IPS DF 4.7 (cell line): ENCODE measurements at regions not wholly inside any gene's neighbourhood (a gene's known extent, or its start where the extent isn't known, plus 50 kb on each side); places are given as distances from the start of the nearest gene placed in this dataset.
"Not testable (repeated sequence)": the region's sequence is repeated elsewhere in the genome, so short reads cannot be mapped to it uniquely, and the experiment has no call there.

Experiments used
- DNase-seq: peaks from one replicate; pipeline ENCODE4 v3.0.0-alpha.2; 2013; ENCODE audit warnings: low spot score; ENCODE audit errors: extremely low read depth

DNA sequence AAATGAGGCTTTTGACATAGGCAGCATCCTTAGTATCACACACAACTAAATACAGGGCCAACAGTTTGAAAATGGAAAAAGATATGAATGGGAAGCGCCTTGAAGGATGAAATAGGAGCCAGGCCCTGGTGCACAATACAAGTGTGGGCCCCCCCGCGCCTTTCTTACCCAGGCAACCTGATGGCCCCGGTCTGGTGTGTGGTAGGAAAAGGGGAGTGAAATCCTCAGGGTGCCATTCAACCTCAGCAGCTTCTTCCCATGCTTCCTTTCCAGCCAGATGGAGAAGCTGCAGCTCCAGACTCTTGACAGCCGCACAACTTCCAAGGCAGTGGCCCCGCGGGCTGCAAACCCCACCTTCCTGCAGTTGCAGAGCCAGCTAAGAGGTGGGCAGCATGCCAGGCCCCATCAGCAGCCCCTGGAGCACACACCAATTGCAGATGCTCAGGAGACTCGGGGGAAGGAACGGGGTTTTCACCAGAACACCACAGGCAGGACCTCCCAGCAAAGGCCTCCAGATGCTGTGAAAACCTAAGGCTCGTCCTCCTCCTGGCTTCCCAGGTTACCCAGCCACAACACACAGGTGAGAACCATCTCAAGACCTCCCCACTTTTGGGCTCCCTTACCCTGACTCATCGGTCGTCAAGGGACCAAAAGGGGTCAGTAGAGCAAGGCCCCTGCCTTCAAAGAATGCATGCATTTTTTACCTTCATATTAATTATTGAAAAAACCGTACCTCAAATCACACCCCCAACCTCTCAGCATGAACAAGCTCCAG lies 101.6 kb downstream of the CPN2 start:
- DNase-seq: no peak

DNA sequence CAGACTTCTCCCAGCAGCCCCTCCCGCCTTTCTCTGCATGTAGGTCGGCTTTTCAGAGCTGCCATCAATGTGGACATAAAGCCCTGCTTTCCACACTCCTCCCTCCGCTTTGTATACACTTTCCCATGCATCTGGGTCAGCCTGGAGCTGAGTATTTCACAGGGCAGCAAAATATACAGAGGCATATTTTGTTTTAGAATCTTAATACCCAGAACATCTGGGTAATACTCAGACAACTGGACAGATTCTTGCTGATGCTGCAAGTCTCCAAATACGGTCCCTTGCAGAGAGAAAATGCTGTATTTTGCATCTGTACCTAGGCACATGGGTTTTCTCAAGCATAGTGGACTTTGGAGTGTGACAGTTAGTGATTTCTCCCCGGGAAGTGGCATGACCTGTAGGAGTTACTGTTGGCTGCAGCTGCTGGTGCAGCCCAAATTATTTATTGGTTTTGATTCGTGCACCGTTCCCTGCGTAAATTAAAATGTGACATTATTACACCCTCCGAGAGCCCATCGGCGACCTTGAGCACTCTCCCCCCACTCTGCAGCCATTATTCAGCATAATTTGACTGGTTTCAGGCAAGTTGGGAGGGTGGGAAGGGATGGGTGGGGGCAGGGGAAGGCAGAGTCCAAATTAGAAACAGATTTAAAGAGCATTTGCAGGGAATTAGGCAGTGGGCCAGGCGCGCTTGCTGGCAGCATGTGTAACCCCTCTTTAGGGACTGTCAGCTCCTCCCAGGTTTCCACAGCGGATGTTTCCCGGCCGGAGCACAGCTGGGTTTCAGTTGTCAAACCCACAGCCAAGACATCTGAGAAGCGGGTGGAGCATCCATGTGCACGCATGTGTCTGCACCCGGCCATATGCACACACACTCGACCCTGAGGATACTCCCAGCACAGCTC lies 100.8 kb downstream of the CPN2 start:
- no peak for DNase-seq

DNA sequence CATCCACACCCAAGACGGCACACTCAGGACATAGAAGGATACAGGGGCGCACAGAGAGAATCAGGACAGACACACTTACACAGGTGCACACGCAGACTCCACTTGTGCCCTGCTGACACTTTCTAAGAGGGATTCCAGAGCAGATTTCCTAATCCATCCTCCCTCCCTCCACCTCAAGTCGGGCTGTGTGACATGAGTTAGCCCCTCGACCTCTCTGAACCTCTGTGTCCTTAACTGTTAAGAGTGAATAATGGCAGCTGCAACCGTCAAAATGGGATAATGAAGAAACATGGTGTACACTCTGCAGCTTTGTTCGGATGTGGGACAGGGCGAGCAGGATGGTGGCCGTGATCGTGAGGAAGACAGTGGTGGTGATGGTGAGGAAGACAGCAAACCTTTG lies 100.1 kb downstream of the CPN2 start:
- no peak for DNase-seq

DNA sequence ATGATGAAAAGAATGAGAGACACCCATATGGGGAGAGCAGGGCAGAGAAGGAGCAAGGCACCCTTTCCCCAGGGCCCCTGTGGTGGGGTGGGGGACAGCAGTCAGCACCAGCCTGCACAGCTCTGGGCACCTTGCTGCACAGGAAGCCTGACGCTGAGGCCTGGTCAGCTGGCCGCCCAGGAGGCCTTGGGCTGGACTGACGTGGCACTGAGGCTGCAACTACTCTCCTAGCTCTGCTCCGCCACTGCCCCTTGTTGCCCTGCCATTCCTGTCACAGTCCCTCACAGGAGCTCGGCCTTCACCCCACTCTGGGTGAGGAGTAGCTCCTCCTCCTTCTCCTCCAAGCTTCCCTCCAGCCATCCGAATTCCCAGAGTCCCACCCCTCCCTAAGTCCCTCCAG lies 99.7 kb downstream of the CPN2 start:
- DNase-seq: no peak

DNA sequence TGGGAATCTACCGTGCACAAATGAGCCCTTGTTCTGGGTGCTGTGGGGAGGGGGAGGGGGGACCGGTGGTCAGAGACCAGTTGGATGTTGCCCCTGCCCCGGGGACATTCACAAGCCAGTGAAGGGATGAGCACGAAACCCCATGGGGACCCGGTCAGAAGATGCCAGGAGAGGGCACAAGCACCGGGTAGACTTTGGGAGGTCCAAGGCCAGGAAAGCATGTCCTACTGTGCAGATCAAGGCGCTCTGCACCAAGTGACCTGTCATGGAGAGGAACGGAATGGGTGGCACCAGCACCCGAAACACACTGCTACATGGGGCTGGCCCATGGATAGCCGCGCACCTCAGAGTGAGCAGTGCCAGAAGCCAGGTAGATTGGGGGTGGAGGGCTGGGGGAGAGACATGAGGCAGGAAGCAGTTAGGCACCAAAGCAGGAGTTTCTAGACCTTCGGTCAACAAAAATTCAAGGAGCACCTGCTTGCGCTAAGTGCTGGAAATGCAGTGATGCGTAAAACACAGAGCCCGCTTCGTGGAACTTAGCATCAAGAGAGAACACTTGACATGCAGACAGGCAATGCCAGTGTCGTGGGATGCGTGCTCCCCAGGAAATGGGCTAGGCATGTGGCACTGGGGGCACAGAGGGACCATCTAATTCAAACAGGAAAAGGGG lies 99.1 kb downstream of the CPN2 start:
- no peak for DNase-seq

DNA sequence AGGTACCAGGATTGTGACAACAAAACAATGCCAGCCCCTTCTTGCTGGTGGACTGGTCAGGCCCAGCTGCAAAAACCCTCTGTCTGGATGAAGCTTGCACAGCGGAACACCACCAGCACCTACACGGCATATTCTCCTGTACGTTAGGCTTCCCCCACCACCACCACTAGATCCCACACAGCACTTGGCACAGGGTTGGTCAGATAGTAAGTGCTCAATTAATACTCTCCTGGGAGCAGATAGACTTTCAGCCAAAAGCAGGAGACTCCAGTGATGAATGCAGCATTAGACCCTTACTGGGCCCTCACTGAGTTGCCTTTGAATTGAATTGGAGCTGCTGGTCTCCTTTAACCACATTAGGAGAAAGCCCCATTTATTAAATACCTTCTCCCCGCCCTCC lies 97.9 kb downstream of the CPN2 start:
- DNase-seq: no peak

DNA sequence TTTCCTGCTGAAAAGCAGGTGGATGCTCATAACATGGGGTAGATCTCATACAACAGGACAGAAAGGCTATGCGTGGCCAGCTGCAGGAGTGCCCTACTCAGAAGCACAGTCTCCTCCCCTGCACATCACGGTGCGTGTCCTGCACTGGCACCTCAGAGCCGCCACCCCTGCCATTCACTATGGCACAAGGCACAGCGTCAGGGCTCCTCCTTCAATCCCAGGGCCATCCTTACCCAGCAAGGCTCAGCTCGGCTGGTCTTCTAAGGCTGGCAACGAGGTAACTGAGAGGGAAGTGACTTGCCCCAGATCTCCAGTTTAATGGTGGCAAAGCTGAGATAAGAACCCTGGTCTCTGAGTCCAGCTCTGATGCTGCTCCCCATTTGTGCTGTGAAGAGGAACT lies 97.1 kb downstream of the CPN2 start:
- DNase-seq: no peak

DNA sequence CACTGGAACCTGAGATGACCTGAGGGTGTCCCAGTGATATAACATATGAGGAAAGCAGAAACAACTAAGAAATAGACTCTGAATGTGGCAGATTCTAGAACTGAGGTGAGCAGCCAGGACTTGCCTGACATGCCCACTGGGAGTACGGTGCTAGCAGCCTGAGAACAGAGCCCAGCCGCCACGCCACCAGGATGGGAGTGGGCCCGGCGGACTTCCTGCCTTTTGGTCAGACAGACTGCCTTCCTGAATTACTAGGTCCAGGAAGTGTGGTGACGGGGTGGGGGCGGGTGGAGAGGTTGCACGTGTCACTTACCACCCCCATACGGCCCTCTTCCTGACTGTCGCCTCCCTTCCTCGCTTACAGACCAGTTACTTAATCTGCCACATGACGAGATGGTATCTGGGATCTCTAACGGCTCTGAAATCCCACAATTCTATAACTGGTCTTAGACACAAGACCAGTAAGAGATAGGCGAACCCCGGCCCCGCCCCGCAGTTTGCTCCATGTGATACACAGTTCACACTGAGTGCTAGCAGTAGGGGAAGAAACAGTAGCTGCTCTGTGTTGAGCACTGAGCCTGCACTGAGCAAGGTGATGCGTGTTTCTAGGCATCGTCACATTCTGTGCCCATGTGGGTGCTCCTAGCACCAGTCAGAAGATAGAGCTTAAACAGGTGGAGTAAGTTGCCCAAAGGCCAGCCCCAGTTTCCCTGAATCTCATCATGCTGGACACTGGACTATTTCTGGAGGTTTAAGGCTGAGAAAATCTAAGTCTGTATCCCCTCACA lies 95.7 kb downstream of the CPN2 start:
- no peak for DNase-seq

DNA sequence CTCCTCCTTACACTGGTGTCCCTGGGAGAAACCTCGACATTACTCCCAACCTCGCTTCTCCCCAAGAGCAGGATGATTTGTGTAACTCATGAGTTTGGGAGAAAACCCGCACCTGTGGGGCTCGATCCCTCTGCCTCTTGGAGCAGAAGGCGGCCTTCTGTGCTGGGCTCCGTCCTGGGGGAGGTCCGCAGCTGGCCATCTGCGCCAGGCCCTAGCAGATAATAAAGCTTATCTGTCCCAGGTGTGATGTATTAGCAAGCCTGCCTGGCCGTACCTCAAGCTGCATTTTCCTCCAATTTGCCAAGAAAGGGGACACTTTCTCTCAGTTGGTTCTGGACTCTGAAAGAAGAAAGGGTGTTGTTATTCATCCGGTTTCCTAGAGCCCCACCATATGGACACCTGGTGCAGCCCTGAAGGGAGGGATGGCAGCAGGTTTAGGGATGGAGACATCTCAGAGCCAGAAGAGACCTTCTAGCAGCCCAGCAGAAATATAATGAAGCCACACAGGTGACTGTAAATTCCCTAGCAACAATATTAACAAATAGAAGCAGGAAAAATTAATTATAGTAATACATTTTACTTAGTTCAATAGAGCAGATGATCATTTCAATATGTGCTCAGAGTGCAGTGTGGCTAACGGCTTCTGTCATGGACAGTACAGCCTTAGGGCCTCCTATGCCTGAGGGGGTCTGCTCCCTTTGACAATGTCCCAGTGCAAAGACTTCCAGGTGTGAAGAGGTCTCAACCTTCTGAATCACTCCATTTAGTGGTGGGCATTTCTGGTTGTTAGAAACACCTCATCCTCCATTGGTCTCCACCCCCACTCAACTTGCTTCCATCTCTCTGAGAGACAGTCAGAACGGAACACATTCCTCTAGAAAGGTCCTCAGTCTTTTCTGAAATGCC lies 94.8 kb downstream of the CPN2 start:
- no peak for DNase-seq

DNA sequence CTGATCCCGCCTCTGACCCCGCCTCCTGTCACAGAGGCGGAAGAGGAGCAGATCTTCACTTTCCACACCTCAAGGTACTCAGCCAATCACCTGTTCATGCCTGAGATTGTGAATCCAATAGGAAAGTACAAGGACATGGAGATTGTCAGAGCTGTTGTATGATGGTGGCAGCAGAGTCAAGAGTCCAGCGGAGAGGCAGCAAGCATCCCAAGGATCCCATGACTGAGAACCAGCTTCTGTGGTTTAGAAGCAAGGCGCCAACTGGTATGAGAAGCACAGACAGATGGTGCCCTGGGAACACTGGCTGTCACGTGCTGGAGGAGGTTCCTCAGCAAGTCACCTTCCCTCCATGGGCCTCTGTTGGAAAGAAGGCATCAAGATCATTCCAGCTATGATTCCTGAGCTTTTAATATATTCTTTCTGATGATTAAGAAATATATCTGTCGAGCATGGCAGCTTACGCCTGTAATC lies 93.9 kb downstream of the CPN2 start:
- DNase-seq: no peak

DNA sequence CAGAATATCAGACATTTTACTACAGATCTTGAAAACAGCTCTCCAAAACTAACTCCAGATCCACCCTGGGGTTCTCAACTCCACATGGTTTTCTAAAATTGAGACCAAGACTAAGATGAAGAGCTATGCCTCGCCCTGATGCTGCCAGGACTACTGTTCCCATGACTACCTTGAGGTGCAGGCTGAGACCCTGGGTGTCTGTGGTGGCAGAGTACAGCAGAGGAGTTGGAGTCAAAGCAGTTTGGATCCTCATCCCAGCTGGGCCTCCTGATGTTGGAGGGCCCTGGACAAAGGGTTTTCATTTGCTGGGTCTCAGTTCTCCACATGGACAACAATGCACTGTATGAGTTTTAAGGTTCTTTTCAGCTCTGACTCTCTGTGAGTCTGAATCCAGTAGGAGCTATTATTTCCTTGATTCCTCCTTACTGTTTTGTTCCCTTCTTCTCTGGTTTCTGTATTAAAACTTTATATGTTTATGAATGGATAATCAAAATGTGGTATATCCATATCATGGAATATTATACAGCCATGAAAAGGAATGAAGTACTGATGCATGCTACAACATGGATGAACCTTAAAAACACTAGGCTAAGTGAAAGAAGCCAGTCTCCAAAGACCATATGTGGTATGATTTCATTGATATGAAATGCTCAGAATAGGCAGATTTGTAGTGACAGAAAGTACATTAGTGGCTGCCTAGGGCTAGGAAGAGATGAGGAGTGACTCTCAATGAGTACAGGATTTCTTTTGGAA lies 93.0 kb downstream of the CPN2 start:
- no peak for DNase-seq

DNA sequence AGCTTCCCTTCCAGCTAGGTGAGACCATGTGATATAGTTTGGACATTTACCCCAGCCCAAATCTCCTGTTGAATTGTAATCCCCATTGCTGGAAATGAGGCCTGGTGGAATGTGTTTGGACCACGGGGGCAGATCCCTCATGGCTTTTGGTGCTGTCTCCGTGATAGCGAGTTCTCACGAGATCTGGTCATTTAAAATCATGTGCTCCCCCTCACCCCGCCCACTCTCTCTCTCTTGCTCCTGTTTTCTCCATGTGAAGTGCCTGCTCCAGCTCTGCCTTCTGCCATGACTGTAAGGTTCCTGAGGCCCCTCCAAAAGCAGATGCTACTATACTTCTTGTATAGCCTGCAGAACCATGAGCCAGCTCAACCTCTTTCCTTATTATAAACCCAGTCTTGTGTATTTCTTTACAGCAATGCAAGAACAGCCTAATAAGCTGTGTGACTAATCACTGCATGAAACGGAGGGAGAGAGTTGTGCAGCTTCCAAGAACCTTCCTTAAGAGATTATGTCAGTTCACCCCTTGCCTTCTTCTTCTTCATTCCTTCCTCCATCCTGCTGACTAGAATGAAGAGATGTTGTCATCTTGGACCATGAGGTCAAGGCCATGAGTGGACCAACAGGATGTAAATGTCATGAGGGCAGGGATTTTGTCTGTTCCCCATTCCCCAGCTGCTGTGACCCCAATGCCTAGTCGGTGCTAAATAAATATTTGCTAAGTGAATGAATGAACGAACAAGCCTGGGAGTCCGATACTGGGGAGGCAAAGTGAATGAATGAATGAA lies 91.0 kb downstream of the CPN2 start:
- DNase-seq: no peak

DNA sequence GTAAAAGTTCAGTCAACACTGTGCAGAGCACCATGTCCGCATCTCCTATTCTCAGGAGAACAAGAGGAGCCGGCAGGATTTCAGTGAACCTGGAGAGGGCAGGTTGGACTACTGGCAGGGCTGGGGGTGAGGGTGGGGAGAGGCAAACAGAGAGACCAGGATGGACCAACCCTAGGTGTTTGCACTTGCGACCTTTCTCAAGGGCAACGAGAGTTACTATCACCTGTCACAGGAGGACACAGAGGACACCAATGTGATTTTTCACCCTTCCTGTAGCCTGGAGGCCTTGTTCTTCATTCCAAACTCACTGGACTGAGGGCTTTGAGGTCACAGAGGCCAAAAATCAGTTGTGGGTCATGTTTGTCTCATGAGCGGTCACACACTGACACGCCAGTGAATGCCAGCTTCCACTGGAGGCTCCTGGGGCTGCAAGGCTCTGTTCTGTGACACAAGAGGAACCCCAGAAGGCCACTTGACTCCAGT lies 89.5 kb downstream of the CPN2 start:
- DNase-seq: no peak

DNA sequence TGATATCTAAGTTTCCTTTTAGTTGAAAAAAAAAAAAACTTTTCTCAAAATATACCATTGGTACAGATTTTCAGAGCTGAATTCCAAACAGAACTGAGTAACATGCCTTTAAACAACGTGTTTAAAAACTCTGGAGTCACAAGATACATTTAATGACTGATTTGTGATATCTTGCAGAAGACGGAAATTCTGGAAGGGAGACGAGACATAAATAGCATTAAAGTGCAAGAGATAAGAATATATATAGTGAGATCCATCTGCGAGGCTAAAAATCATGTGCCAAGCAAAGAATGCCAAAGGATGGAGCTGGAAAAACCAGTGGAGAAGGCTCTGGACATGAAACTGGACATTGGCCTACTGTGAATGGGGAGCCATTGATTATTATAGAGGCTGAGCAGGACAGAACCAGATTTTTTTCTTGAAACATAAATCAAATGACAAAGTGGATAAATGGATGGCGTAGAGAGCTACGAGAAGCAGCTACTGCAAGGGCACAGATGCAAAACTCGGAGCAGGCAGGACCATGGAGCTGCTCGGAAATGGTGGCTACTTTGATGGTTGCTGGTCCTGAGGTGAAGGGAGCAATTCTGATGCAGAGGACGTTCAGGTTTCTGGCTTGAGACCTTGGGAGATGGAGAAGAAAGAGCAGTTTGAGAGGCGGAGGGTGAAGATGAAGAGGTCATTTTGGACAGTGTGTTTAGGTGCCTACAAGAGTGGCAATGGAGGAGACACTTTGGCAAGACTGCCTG lies 88.8 kb downstream of the CPN2 start:
- no peak for DNase-seq

DNA sequence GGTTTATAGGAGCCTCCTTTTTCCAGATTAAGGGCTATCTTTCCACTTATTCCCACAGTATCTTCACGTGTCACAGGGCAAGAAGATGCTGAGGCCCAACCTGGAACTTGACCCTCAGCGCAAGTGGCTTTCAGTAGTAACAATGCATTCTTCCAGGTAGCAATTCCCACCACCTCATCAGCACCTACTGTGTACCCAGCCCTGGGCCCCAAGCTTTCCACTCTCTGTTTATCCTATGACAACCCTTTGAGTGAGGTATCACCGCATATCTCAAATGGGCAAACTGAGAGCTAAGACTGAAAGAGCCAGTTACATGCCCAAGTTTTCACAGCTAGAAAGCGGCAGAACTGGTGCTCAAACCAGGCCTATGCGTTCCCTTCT lies 88.2 kb downstream of the CPN2 start:
- no peak for DNase-seq

DNA sequence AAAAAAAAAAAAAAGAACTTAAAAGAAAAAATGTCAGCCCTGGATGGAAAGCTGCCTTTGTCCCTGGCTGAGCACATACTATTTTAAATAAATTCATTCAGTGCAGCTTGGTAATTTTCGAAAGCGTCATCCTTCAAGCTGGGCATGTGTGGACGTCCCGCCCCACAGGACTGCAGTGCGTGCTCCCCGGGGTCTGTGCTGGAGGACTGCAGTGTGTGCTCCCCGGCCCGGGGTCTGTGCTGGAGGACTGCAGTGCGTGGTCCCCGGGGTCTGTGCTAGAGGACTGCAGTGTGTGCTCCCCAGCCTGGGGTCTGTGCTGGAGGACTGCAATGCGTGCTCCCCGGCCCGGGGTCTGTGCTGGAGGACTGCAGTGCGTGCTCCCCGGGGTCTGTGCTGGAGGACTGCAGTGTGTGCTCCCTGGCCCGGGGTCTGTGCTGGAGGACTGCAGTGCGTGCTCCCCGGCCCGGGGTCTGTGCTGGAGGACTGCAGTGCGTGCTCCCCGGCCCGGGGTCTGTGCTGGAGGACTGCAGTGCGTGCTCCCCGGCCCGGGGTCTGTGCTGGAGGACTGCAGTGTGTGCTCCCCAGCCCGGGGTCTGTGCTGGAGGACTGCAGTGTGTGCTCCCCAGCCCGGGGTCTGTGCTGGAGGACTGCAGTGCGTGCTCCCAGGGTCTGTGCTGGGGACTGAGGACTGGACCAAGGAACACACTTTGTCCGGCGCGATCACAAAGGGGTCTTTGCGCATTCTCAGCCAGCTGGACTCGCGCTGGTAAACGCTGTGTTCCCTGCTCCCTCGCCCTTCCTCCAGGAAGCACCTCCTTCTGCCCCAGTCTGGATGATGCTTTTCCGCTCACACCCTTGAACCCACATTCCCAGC lies 86.3 kb downstream of the CPN2 start:
- not testable (repeated sequence) for DNase-seq

DNA sequence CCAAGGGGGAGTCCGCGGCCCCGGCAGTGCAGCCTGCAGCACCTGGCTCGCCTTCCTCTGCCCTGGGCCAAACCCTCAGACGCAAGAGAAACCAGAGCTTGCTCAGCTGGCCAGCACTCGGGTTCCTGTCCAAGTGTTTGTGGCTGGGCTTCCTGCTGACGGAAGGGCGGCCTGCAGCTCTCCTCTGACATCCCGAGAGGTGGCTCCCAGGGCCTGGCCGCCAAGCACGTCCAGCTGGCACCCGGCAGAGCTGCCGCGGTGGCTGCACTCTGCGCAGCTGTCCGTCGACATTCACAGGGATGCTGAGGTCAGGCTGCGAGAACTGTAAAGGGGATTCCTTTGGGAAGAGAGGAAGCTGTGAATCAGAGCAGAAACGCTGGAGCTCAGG lies 85.6 kb downstream of the CPN2 start:
- no peak for DNase-seq
